WTC11 (cell line): ENCODE measurements at regions not wholly inside any gene's neighbourhood (a gene's known extent, or its start where the extent isn't known, plus 50 kb on each side); places are given as distances from the start of the nearest gene placed in this dataset.
"Not testable (repeated sequence)": the region's sequence is repeated elsewhere in the genome, so short reads cannot be mapped to it uniquely, and the experiment has no call there.

Experiments
- ESRRA ChIP-seq: sonication (generic); formaldehyde crosslinking; IDR thresholded peaks from 2 replicates; pipeline ENCODE4 v1.8.1; 2022; ENCODE audit warnings: mild to moderate bottlenecking, missing genetic modification reagents, borderline replicate concordance
- FOXK1 ChIP-seq: sonication (generic); formaldehyde crosslinking; IDR thresholded peaks from 2 replicates; pipeline ENCODE4 v1.8.0; 2022; ENCODE audit warnings: mild to moderate bottlenecking, moderate library complexity, missing genetic modification reagents
- JUN ChIP-seq: sonication (generic); formaldehyde crosslinking; IDR thresholded peaks from 2 replicates; pipeline ENCODE4 v1.8.0; 2023; ENCODE audit warnings: mild to moderate bottlenecking, missing genetic modification reagents
- NFE2L1 ChIP-seq: sonication (generic); formaldehyde crosslinking; IDR thresholded peaks from 2 replicates; pipeline ENCODE4 v1.8.1; 2023; ENCODE audit warnings: missing genetic modification reagents
- NR1H2 ChIP-seq: sonication (generic); formaldehyde crosslinking; IDR thresholded peaks from 2 replicates; pipeline ENCODE4 v1.9.0; 2021; ENCODE audit warnings: mild to moderate bottlenecking, moderate library complexity, missing genetic modification reagents
- OVOL2 ChIP-seq: fragments of 250-450 bp; sonication (Bioruptor Pico); IDR thresholded peaks from 2 replicates; pipeline ENCODE4 v1.9.0; 2021; ENCODE audit warnings: mild to moderate bottlenecking, borderline replicate concordance
- SMAD3 ChIP-seq: sonication (generic); formaldehyde crosslinking; IDR thresholded peaks from 2 replicates; pipeline ENCODE4 v1.8.0; 2022; ENCODE audit warnings: missing genetic modification reagents, mild to moderate bottlenecking, borderline replicate concordance
- TEAD4 ChIP-seq: sonication (generic); formaldehyde crosslinking; IDR thresholded peaks from 2 replicates; pipeline ENCODE4 v1.8.0; 2022; ENCODE audit warnings: mild to moderate bottlenecking, missing genetic modification reagents
- ZNF671 ChIP-seq: fragments of 250-450 bp; sonication (Bioruptor Pico); IDR thresholded peaks from 2 replicates; pipeline ENCODE4 v1.8.0; 2021; ENCODE audit warnings: mild to moderate bottlenecking
- TF ChIP-seq, protein P1 (sequence below): sonication (generic); formaldehyde crosslinking; IDR thresholded peaks from 2 replicates; pipeline ENCODE4 v1.8.0; 2022; ENCODE audit warnings: mild to moderate bottlenecking, missing genetic modification reagents
- TF ChIP-seq, protein P2 (sequence below): fragments of 200-600 bp; IDR thresholded peaks from 2 replicates; pipeline ENCODE4 v1.8.0; 2022; ENCODE audit warnings: antibody characterized with exemption
- TF ChIP-seq, protein P3 (sequence below): sonication (generic); formaldehyde crosslinking; conservative IDR thresholded peaks from 2 replicates; pipeline ENCODE4 v1.8.1; 2023; ENCODE audit warnings: mild to moderate bottlenecking, low read depth, missing genetic modification reagents, moderate library complexity
- TF ChIP-seq, protein P4 (sequence below): sonication (generic); formaldehyde crosslinking; IDR thresholded peaks from 2 replicates; pipeline ENCODE4 v1.8.0; 2022; ENCODE audit warnings: mild to moderate bottlenecking, missing genetic modification reagents
- TF ChIP-seq, protein P5 (sequence below): sonication (generic); formaldehyde crosslinking; IDR thresholded peaks from 2 replicates; pipeline ENCODE4 v1.8.1; 2022; ENCODE audit warnings: low read depth, mild to moderate bottlenecking, moderate library complexity, missing genetic modification reagents, borderline replicate concordance

DNA sequence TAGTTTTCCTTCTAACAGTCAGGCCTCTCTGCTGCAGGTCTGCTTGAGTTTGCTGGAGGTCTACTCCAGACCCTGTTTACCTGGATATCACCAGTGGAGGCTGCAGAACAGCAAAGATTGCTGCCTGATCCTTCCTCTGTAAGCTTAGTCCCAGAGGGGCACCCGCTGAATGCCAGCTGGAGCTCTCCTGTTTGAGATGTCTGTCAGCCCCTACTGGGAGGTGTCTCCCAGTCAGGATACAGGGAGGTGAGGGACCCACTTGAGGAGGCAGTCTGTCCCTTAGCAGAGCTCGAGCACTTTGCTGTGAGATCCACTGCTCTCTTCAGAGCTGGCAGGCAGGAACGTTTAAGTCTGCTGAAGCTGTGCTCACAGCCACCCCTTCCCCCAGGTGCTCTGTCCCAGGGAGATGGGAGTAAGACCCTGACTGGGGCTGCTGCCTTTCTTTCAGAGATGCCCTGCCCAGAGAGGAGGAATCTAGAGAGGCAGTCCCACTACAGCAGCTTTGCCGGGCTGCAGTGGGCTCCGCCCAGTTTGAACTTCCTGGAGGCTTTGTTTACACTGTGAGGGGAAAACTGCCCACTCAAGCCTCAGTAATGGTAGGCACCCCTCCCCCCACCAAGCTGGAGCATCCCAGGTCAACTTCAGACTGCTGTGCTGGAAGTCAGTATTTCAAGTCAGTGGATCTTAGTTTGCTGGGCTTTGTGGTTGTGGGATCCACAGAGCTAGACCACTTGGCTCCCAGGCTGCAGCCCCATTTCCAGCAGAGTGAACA, 163.1 kb upstream of the WDFY3 start:
- TF ChIP-seq OVOL2 (CRISPR knock-in tag); TEAD4 (CRISPR knock-in tag); ESRRA (CRISPR knock-in tag); ZNF671 (CRISPR knock-in tag); SMAD3; JUN (CRISPR knock-in tag); NFE2L1 (CRISPR knock-in tag); NR1H2 (CRISPR knock-in tag); FOXK1 (CRISPR knock-in tag): not testable (repeated sequence)
- TF ChIP-seq, protein P1, sequence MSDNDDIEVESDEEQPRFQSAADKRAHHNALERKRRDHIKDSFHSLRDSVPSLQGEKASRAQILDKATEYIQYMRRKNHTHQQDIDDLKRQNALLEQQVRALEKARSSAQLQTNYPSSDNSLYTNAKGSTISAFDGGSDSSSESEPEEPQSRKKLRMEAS (CRISPR knock-in tag) = not testable (repeated sequence)
- TF ChIP-seq, protein P2, sequence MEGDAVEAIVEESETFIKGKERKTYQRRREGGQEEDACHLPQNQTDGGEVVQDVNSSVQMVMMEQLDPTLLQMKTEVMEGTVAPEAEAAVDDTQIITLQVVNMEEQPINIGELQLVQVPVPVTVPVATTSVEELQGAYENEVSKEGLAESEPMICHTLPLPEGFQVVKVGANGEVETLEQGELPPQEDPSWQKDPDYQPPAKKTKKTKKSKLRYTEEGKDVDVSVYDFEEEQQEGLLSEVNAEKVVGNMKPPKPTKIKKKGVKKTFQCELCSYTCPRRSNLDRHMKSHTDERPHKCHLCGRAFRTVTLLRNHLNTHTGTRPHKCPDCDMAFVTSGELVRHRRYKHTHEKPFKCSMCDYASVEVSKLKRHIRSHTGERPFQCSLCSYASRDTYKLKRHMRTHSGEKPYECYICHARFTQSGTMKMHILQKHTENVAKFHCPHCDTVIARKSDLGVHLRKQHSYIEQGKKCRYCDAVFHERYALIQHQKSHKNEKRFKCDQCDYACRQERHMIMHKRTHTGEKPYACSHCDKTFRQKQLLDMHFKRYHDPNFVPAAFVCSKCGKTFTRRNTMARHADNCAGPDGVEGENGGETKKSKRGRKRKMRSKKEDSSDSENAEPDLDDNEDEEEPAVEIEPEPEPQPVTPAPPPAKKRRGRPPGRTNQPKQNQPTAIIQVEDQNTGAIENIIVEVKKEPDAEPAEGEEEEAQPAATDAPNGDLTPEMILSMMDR = not testable (repeated sequence)
- TF ChIP-seq, protein P3, sequence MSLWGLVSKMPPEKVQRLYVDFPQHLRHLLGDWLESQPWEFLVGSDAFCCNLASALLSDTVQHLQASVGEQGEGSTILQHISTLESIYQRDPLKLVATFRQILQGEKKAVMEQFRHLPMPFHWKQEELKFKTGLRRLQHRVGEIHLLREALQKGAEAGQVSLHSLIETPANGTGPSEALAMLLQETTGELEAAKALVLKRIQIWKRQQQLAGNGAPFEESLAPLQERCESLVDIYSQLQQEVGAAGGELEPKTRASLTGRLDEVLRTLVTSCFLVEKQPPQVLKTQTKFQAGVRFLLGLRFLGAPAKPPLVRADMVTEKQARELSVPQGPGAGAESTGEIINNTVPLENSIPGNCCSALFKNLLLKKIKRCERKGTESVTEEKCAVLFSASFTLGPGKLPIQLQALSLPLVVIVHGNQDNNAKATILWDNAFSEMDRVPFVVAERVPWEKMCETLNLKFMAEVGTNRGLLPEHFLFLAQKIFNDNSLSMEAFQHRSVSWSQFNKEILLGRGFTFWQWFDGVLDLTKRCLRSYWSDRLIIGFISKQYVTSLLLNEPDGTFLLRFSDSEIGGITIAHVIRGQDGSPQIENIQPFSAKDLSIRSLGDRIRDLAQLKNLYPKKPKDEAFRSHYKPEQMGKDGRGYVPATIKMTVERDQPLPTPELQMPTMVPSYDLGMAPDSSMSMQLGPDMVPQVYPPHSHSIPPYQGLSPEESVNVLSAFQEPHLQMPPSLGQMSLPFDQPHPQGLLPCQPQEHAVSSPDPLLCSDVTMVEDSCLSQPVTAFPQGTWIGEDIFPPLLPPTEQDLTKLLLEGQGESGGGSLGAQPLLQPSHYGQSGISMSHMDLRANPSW (CRISPR knock-in tag) = not testable (repeated sequence)
- TF ChIP-seq, protein P4, sequence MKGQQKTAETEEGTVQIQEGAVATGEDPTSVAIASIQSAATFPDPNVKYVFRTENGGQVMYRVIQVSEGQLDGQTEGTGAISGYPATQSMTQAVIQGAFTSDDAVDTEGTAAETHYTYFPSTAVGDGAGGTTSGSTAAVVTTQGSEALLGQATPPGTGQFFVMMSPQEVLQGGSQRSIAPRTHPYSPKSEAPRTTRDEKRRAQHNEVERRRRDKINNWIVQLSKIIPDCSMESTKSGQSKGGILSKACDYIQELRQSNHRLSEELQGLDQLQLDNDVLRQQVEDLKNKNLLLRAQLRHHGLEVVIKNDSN (CRISPR knock-in tag) = not testable (repeated sequence)
- TF ChIP-seq, protein P5, sequence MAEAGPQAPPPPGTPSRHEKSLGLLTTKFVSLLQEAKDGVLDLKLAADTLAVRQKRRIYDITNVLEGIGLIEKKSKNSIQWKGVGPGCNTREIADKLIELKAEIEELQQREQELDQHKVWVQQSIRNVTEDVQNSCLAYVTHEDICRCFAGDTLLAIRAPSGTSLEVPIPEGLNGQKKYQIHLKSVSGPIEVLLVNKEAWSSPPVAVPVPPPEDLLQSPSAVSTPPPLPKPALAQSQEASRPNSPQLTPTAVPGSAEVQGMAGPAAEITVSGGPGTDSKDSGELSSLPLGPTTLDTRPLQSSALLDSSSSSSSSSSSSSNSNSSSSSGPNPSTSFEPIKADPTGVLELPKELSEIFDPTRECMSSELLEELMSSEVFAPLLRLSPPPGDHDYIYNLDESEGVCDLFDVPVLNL = not testable (repeated sequence)
